ENCODE measurements at regions not wholly inside any gene's neighbourhood (a gene's known extent, or its start where the extent isn't known, plus 50 kb on each side); places are given as distances from the start of the nearest gene placed in this dataset.
"Not testable (repeated sequence)": the region's sequence is repeated elsewhere in the genome, so short reads cannot be mapped to it uniquely, and the experiment has no call there.

- not testable (repeated sequence) for DNase-seq (ENCODE audit: low spot score in 2 of 2); FAIRE-seq
Measured at GRCh38 chr7:76117306-76117991, 69.5 kb downstream of the MDH2 start.

- not testable (repeated sequence) for FAIRE-seq; DNase-seq (ENCODE audit: low spot score in 2 of 2)
Measured at GRCh38 chr7:76118253-76119036, 70.5 kb downstream of the MDH2 start.

GRCh38 chr7:76121044-76121443, 73.1 kb downstream of the MDH2 start:
- DNase-seq (ENCODE audit: low spot score in 2 of 2): no peak
- FAIRE-seq: no peak

GRCh38 chr7:76122516-76123239, 74.8 kb downstream of the MDH2 start:
- FAIRE-seq (no peak), DNase-seq (ENCODE audit: low spot score in 2 of 2) (no peak)

GRCh38 chr7:76123316-76123715, 75.4 kb downstream of the MDH2 start:
- FAIRE-seq: no peak

GRCh38 chr7:76125560-76125959, 76.1 kb upstream of the SRRM3 start:
- DNase-seq (ENCODE audit: low spot score in 2 of 2) (no peak), FAIRE-seq (no peak)

More at GRCh38 chr7:76123316-76123715, 75.4 kb downstream of the MDH2 start:
- DNase-seq (ENCODE audit: low spot score in 2 of 2): no peak

- DNase-seq (ENCODE audit: low spot score in 2 of 2) (no peak), FAIRE-seq (no peak)
Measured at GRCh38 chr7:76126632-76127031, 75.1 kb upstream of the SRRM3 start.

GRCh38 chr7:76129366-76129765, 72.3 kb upstream of the SRRM3 start:
- DNase-seq (ENCODE audit: low spot score in 2 of 2) (no peak), FAIRE-seq (no peak)

- FAIRE-seq (no peak), DNase-seq (ENCODE audit: low spot score in 2 of 2) (no peak)
Measured at GRCh38 chr7:76129836-76130235, 71.9 kb upstream of the SRRM3 start.

GRCh38 chr7:76130661-76131060, 71.0 kb upstream of the SRRM3 start:
- FAIRE-seq; DNase-seq (ENCODE audit: low spot score in 2 of 2): not testable (repeated sequence)

- FAIRE-seq; DNase-seq (ENCODE audit: low spot score in 2 of 2): not testable (repeated sequence)
Measured at GRCh38 chr7:76131887-76132286, 69.8 kb upstream of the SRRM3 start.

- FAIRE-seq: no peak
- no peak for DNase-seq (ENCODE audit: low spot score in 2 of 2)
Measured at GRCh38 chr7:76133164-76133775, 68.4 kb upstream of the SRRM3 start.

GRCh38 chr7:76133839-76134238, 67.9 kb upstream of the SRRM3 start:
- no peak for DNase-seq (ENCODE audit: low spot score in 2 of 2)
- no peak for FAIRE-seq

- FAIRE-seq; DNase-seq (ENCODE audit: low spot score in 2 of 2): not testable (repeated sequence)
Measured at GRCh38 chr7:76135263-76135662, 66.4 kb upstream of the SRRM3 start.

- DNase-seq (ENCODE audit: low spot score in 2 of 2); FAIRE-seq: not testable (repeated sequence)
Measured at GRCh38 chr7:76138577-76139313, 63.0 kb upstream of the SRRM3 start.

GRCh38 chr7:76139670-76140069, 62.0 kb upstream of the SRRM3 start:
- FAIRE-seq (no peak), DNase-seq (ENCODE audit: low spot score in 2 of 2) (no peak)

GRCh38 chr7:76140259-76140658, 61.4 kb upstream of the SRRM3 start:
- DNase-seq (ENCODE audit: low spot score in 2 of 2); FAIRE-seq: not testable (repeated sequence)

- DNase-seq (ENCODE audit: low spot score in 2 of 2) (no peak), FAIRE-seq (no peak)
Measured at GRCh38 chr7:76142861-76143260, 58.8 kb upstream of the SRRM3 start.

- FAIRE-seq; DNase-seq (ENCODE audit: low spot score in 2 of 2): not testable (repeated sequence)
Measured at GRCh38 chr7:76144664-76145270, 56.9 kb upstream of the SRRM3 start.

Data from frontal cortex (tissue), 3 donors.